K562 (cell line): ENCODE measurements at regions not wholly inside any gene's neighbourhood (a gene's known extent, or its start where the extent isn't known, plus 50 kb on each side); places are given as distances from the start of the nearest gene placed in this dataset.
"Not testable (repeated sequence)": the region's sequence is repeated elsewhere in the genome, so short reads cannot be mapped to it uniquely, and the experiment has no call there.

Experiments used
- ATAC-seq: fragments of 200-7000 bp; cut with Tn5 transposase; 3 replicates; pipeline ENCODE4 v1.9.1; 2020; ENCODE audit warnings: moderate library complexity
- BruUV-seq: library from RNA; stranded (reverse); fragments of 400-500 nt; replicated peaks from 2 replicates; lab custom pipeline; 2021; lab: Mats Ljungman, UMichigan
- CTCF ChIA-PET: fragments of 300-600 bp; formaldehyde crosslinking; extraction: SDS; loops from one replicate; lab custom pipeline; 2021; ENCODE audit warnings: low intra/inter-chr PET ratio; lab: Yijun Ruan, JAX
- POLR2A ChIA-PET: fragments of 300-600, 350-650 bp; sonication (Branson Sonifier 250); formaldehyde crosslinking; extraction: SDS; loops from one replicate; lab custom pipeline; 2021; ENCODE audit warnings: antibody characterized with exemption, inconsistent platforms; lab: Yijun Ruan, JAX
- DNase-seq, 4 experiments: peaks; one replicate each; pipeline versions ENCODE4 v3.0.0 to v3.0.0-alpha.2; 2011 to 2018; ENCODE audit warnings: low spot score in 3 of 4, mixed read lengths in 3 of 4; ENCODE audit errors: extremely low read depth in 1 of 4
- FAIRE-seq: peaks from 2 replicates; lab custom pipeline; 2011; peaks lifted over from hg19 to GRCh38; lab: Jason Lieb, UNC
- H2AFZ ChIP-seq: 2 replicates; pipeline ENCODE4 v1.6.0; 2011; ENCODE audit warnings: low read depth, low read length, control low read depth, inconsistent platforms
- H3K27ac ChIP-seq: fragments of 200-600 bp; 3 replicates; pipeline ENCODE4 v1.8.0; 2011; ENCODE audit warnings: low read depth, mild to moderate bottlenecking, control low read depth, inconsistent platforms, low read length, moderate library complexity, mixed read lengths; ENCODE audit errors: extremely low read depth
- H3K27me3 ChIP-seq, 2 experiments: fragments of 300-600 bp in 1 of 2; 2 replicates in 1 of 2; 3 replicates in 1 of 2; pipeline versions ENCODE4 v1.6.0 to v1.8.0; 2011; ENCODE audit warnings: inconsistent platforms in 2 of 2, low read length in 2 of 2, mild to moderate bottlenecking in 1 of 2, mixed read lengths in 1 of 2, moderate library complexity in 1 of 2; ENCODE audit not compliant: control insufficient read depth in 2 of 2, insufficient read depth in 2 of 2
- H3K36me3 ChIP-seq: fragments of 300-600 bp; 3 replicates; pipeline ENCODE4 v1.8.0; 2011; ENCODE audit warnings: mild to moderate bottlenecking, low read length, inconsistent platforms; ENCODE audit not compliant: control insufficient read depth, insufficient read depth
- H3K4me1 ChIP-seq, 2 experiments: fragments of 200-600 bp in 1 of 2; replicated peaks in 1 of 2; 2 replicates in 1 of 2; 3 replicates in 1 of 2; pipeline versions ENCODE4 v1.5.1 to v1.8.0; 2011; ENCODE audit warnings: inconsistent platforms in 2 of 2, low read length in 2 of 2, mild to moderate bottlenecking in 1 of 2, mixed read lengths in 1 of 2, moderate library complexity in 1 of 2; ENCODE audit not compliant: control insufficient read depth in 2 of 2, insufficient read depth in 2 of 2
- H3K4me2 ChIP-seq: 2 replicates; pipeline ENCODE4 v1.6.1; 2011; ENCODE audit warnings: low read length, control low read depth, inconsistent platforms, mixed read lengths; ENCODE audit not compliant: insufficient read depth
- H3K4me3 ChIP-seq: fragments of 200-600 bp; sonication (generic), shearing (Covaris generic); 2 replicates; pipeline ENCODE4 v1.5.1; 2016; ENCODE audit warnings: control low read depth, inconsistent platforms
- H3K79me2 ChIP-seq: fragments of 200-600 bp; 3 replicates; pipeline ENCODE4 v1.8.0; 2011; ENCODE audit warnings: low read length, inconsistent platforms; ENCODE audit not compliant: control insufficient read depth, insufficient read depth
- H3K9ac ChIP-seq, 2 experiments: 2 replicates each; pipeline versions ENCODE4 v1.6.0 to v1.6.1; 2011; ENCODE audit warnings: low read depth in 2 of 2, low read length in 2 of 2, control low read depth in 1 of 2, inconsistent platforms in 1 of 2, mild to moderate bottlenecking in 1 of 2, mixed read lengths in 1 of 2; ENCODE audit not compliant: insufficient read depth in 1 of 2
- H3K9me1 ChIP-seq: one replicate; pipeline ENCODE4 v1.6.0; 2011; ENCODE audit warnings: inconsistent platforms, mild to moderate bottlenecking, low read length, moderate library complexity; ENCODE audit not compliant: control insufficient read depth, insufficient read depth
- H3K9me3 ChIP-seq: replicated peaks from 2 replicates; pipeline ENCODE4 v1.5.1; 2011; ENCODE audit warnings: low read depth, low read length, inconsistent platforms; ENCODE audit not compliant: control insufficient read depth, insufficient read depth
- H4K20me1 ChIP-seq: replicated peaks from 2 replicates; pipeline ENCODE4 v1.6.1; 2011; ENCODE audit warnings: low read length, inconsistent platforms, mixed read lengths; ENCODE audit not compliant: control insufficient read depth, insufficient read depth
- NFYB ChIP-seq: IDR thresholded peaks from 2 replicates; pipeline ENCODE4 v1.6.1; 2011; ENCODE audit warnings: mild to moderate bottlenecking, moderate library complexity; ENCODE audit not compliant: insufficient read length; ENCODE audit errors: extremely low read depth
- WGBS: fragments of 100-300 bp; shearing (Covaris generic); methylation state at CpG from one replicate; pipeline ENCODE4 v1.1.6; 2016; ENCODE audit warnings: low coverage, mixed read lengths; ENCODE audit not compliant: insufficient coverage; ENCODE audit errors: missing lambda C conversion rate; 5-methylcytosine and 5-hydroxymethylcytosine counted together
- in situ Hi-C: fragments of 300-500 bp; cut with MboI; formaldehyde crosslinking; loops from 4 replicates; pipeline ENCODE4 v1.15.0; 2018; ENCODE audit warnings: inconsistent platforms, mixed read lengths
- intact Hi-C: fragments of 100-400 bp; cut with micrococcal nuclease; formaldehyde crosslinking; loops from 2 replicates; pipeline ENCODE4 v1.14.2; 2022

GRCh38 chr2:190760353-190761150 lies 111.7 kb downstream of the NAB1 start:
- in situ Hi-C loops, H3K4me2 ChIP-seq, BruUV-seq, DNase-seq, FAIRE-seq, H3K9me1 ChIP-seq, H3K9ac ChIP-seq, H3K9me3 ChIP-seq, ATAC-seq, H2AFZ ChIP-seq, POLR2A ChIA-PET, CTCF ChIA-PET, H3K36me3 ChIP-seq, H4K20me1 ChIP-seq, H3K4me3 ChIP-seq, intact Hi-C loops, H3K79me2 ChIP-seq, H3K27me3 ChIP-seq: not testable (repeated sequence)
- WGBS: 98% methylated on average over 12 of the region's 30 CpGs
- Histone ChIP-seq H3K27ac (peak overlapping the region; percentile 53; the same call in 1 of the 3 replicates), H3K4me1 (peaks cover 0 to 19% of the 10 kb centered on the region in 2 experiments; a peak in 3 of 5 replicates)
- TF ChIP-seq NFYB: peak; percentile 50

DNA sequence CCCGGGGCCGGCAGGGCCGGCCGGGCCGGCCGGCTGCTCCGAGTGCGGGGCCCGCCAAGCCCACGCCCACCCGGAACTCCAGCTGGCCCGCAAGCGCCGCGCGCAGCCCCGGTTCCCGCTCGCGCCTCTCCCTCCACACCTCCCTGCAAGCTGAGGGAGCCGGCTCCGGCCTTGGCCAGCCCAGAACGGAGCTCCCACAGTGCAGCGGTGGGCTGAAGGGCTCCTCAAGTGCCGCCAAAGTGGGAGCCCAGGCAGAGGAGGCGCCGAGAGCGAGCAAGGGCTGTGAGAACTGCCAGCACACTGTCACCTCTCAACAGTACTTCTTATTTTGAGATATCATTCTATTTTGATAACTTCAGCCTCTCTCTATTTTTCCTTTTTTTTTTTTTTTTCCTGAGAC lies 112.3 kb downstream of the NAB1 start:
- H3K27ac ChIP-seq, ATAC-seq, H2AFZ ChIP-seq, FAIRE-seq, H3K9ac ChIP-seq, intact Hi-C loops, H3K4me2 ChIP-seq, POLR2A ChIA-PET, H3K36me3 ChIP-seq, H3K9me3 ChIP-seq, H4K20me1 ChIP-seq, CTCF ChIA-PET, DNase-seq, BruUV-seq, in situ Hi-C loops, H3K27me3 ChIP-seq, H3K79me2 ChIP-seq, H3K9me1 ChIP-seq, H3K4me3 ChIP-seq: not testable (repeated sequence)
- WGBS: no CpG with 5 or more reads among the region's 28 CpGs
- H3K4me1 ChIP-seq: peaks cover 0 to 15% of the 10 kb centered on the region in 2 experiments; a peak in 3 of 5 replicates
